Hepatocyte (in vitro differentiated cells): ENCODE measurements at regions not wholly inside any gene's neighbourhood (a gene's known extent, or its start where the extent isn't known, plus 50 kb on each side); places are given as distances from the start of the nearest gene placed in this dataset.

Experiments
- CTCF ChIP-seq: fragments of 200-600 bp; sonication (generic); IDR thresholded peaks from 2 replicates; pipeline ENCODE4 v1.5.1; 2016; ENCODE audit warnings: antibody characterized with exemption, mild to moderate bottlenecking; ENCODE audit not compliant: poor library complexity
- EZH2 ChIP-seq: fragments of 200-600 bp; sonication (generic); IDR thresholded peaks from 2 replicates; pipeline ENCODE4 v1.6.1; 2016; ENCODE audit warnings: antibody characterized with exemption, mild to moderate bottlenecking, borderline replicate concordance
- EZH2phosphoT487 ChIP-seq: fragments of 200-600 bp; sonication (generic); IDR thresholded peaks from one replicate; pipeline ENCODE4 v1.6.1; 2018; ENCODE audit warnings: antibody characterized with exemption, mild to moderate bottlenecking, low read depth, moderate library complexity; ENCODE audit not compliant: unreplicated experiment, severe bottlenecking

GRCh38 chr2:20107352-20107751 is 55.9 kb upstream of the LAPTM4A start:
- TF ChIP-seq CTCF (no peak), EZH2 (no peak), EZH2phosphoT487 (no peak)
